ENCODE measurements at regions not wholly inside any gene's neighbourhood (a gene's known extent, or its start where the extent isn't known, plus 50 kb on each side); places are given as distances from the start of the nearest gene placed in this dataset.

GRCh38 chr2:126973745-126974144 lies 75.1 kb downstream of the TEX51 start:
- no TSS peak for BruUV-seq (replicated peaks)
- Histone ChIP-seq H4K20me1 (replicated peaks; ENCODE audit: control insufficient read depth, extremely low read depth, insufficient read depth, low read length) (no peaks in the 10 kb centered on the region), H3K4me2 (ENCODE audit: insufficient read depth, low read length) (no peak overlapping the region), H3K27me3 (ENCODE audit: control insufficient read depth in 2 of 2, insufficient read depth in 2 of 2, low read length in 2 of 2) (peaks cover 11% of the 10 kb centered on the region in 2 experiments), H3K79me2 (ENCODE audit: control insufficient read depth, insufficient read depth, low read length) (no peaks in the 10 kb centered on the region), H3K4me3 (replicated peaks in 1 of 3; ENCODE audit: insufficient read depth in 1 of 3, low read depth in 1 of 3, low read length in 3 of 3) (no peak overlapping the region), H3K9me3 (replicated peaks; ENCODE audit: control insufficient read depth, insufficient read depth, low read length) (no peaks in the 10 kb centered on the region), H3K4me1 (ENCODE audit: control insufficient read depth, extremely low read depth, insufficient read depth, low read length) (no peaks in the 10 kb centered on the region), H3K9me1 (replicated peaks; ENCODE audit: control insufficient read depth, extremely low read depth, insufficient read depth, low read length) (no peaks in the 10 kb centered on the region), H2AFZ (ENCODE audit: low read depth, low read length) (no peak overlapping the region), H3K27ac (ENCODE audit: insufficient read depth, low read depth, low read length) (no peak overlapping the region), H3K9ac (replicated peaks; ENCODE audit: extremely low read depth, insufficient read depth, low read length) (no peak overlapping the region), H3K36me3 (ENCODE audit: control insufficient read depth in 2 of 2, extremely low read depth in 1 of 2, insufficient read depth in 2 of 2, low read length in 2 of 2) (no peaks in the 10 kb centered on the region)
- intact Hi-C loops (cut with micrococcal nuclease) (no loop called here), dilution Hi-C loops (cut with MboI; ENCODE audit: extremely low pct_ligation_motif_present, low sequenced_read_pairs) (no loop called here)
- DNase-seq (ENCODE audit: low read depth, low spot score) (no peak), FAIRE-seq (no peak)
- POLR2A ChIA-PET = no interaction called here
- TF ChIP-seq MAX (IDR thresholded peaks at IDR 0.05; ENCODE audit: insufficient read depth, insufficient read length) = no peak
- CTCF ChIA-PET = interaction anchor here (1.3 kb wide), 1 partner anchor 13 kb away, joined by 3 read pairs; no protein-coding TSS in a partner anchor

GRCh38 chr2:126975671-126976655 lies 77.3 kb downstream of the TEX51 start:
- no TSS peak for BruUV-seq (replicated peaks)
- H3K27me3 ChIP-seq (ENCODE audit: control insufficient read depth in 2 of 2, insufficient read depth in 2 of 2, low read length in 2 of 2) = peaks cover 2 to 4% of the 10 kb centered on the region in 2 experiments
- no peak for DNase-seq (ENCODE audit: low read depth, low spot score)
- no peak overlapping the region for H3K9ac ChIP-seq (replicated peaks; ENCODE audit: extremely low read depth, insufficient read depth, low read length)
- FAIRE-seq = no peak
- H3K4me3 ChIP-seq (replicated peaks in 1 of 3; ENCODE audit: insufficient read depth in 1 of 3, low read depth in 1 of 3, low read length in 3 of 3) = no peak overlapping the region
- no peaks in the 10 kb centered on the region for H3K36me3 ChIP-seq (ENCODE audit: control insufficient read depth in 2 of 2, extremely low read depth in 1 of 2, insufficient read depth in 2 of 2, low read length in 2 of 2)
- H3K9me3 ChIP-seq (replicated peaks; ENCODE audit: control insufficient read depth, insufficient read depth, low read length) = no peaks in the 10 kb centered on the region
- TF ChIP-seq MAX (IDR thresholded peaks at IDR 0.05; ENCODE audit: insufficient read depth, insufficient read length) = no peak
- TF ChIP-seq GATA2 (IDR thresholded peaks at IDR 0.05; ENCODE audit: insufficient read depth, insufficient read length, low read depth, low read length) = no peak
- TF ChIP-seq POLR2A (IDR thresholded peaks at IDR 0.05; ENCODE audit: low read depth, low read length) = no peak
- no peak for TF ChIP-seq CTCF (IDR thresholded peaks at IDR 0.05; ENCODE audit: extremely low read depth in 1 of 2, insufficient read depth in 1 of 2, low read depth in 1 of 2, low read length in 2 of 2)
- TF ChIP-seq JUN (IDR thresholded peaks at IDR 0.05; ENCODE audit: borderline replicate concordance, insufficient read depth, insufficient read length, low read depth) = no peak
- TF ChIP-seq POLR2AphosphoS5 (IDR thresholded peaks at IDR 0.05; ENCODE audit: insufficient read depth, low read depth, low read length) = no peak
- no peaks in the 10 kb centered on the region for H4K20me1 ChIP-seq (replicated peaks; ENCODE audit: control insufficient read depth, extremely low read depth, insufficient read depth, low read length)
- no peaks in the 10 kb centered on the region for H3K9me1 ChIP-seq (replicated peaks; ENCODE audit: control insufficient read depth, extremely low read depth, insufficient read depth, low read length)
- no peak overlapping the region for H3K4me2 ChIP-seq (ENCODE audit: insufficient read depth, low read length)
- no peak overlapping the region for H2AFZ ChIP-seq (ENCODE audit: low read depth, low read length)
- H3K79me2 ChIP-seq (ENCODE audit: control insufficient read depth, insufficient read depth, low read length) = no peaks in the 10 kb centered on the region
- ChIA-PET CTCF (no interaction called here), POLR2A (no interaction called here)
- no peaks in the 10 kb centered on the region for H3K4me1 ChIP-seq (ENCODE audit: control insufficient read depth, extremely low read depth, insufficient read depth, low read length)
- H3K27ac ChIP-seq (ENCODE audit: insufficient read depth, low read depth, low read length) = no peak overlapping the region
- intact Hi-C loops (cut with micrococcal nuclease) = no loop called here
- dilution Hi-C loops (cut with MboI; ENCODE audit: extremely low pct_ligation_motif_present, low sequenced_read_pairs) = no loop called here
